ENCODE measurements at regions not wholly inside any gene's neighbourhood (a gene's known extent, or its start where the extent isn't known, plus 50 kb on each side); places are given as distances from the start of the nearest gene placed in this dataset.
"Not testable (repeated sequence)": the region's sequence is repeated elsewhere in the genome, so short reads cannot be mapped to it uniquely, and the experiment has no call there.

- DNase-seq = no peak
Observed at GRCh38 chr7:156545979-156546378, 94.6 kb upstream of the RNF32 start.

GRCh38 chr7:156544919-156545715 lies 95.5 kb upstream of the RNF32 start:
- no peak for DNase-seq

GRCh38 chr7:156543699-156544598 lies 96.6 kb upstream of the RNF32 start:
- no peak for DNase-seq

- DNase-seq = no peak
Observed at GRCh38 chr7:156540619-156541165, 99.9 kb upstream of the RNF32 start.

GRCh38 chr7:156539999-156540398 lies 100.6 kb upstream of the RNF32 start:
- DNase-seq = no peak

GRCh38 chr7:156537006-156537405 lies 103.6 kb upstream of the RNF32 start:
- DNase-seq = no peak

DNA sequence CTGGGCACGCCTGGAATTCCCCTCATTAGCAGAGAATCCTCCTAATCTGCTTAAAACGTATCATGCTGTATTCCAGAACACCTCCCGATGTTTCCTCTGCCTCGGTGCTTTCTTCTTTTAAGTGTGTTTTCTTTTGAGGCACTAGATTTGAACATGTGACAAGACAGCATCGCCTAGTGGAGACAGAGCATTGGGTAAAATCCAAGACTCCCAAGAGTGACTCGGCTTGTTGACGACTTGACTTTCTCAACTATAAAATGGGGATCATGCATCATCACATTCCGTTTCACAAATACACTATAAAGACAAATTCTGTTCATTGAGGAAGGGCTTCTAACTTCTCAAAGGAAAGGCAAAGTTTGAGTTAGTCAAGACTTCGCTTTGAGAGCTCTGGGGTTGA lies 105.6 kb upstream of the RNF32 start:
- DNase-seq = no peak

GRCh38 chr7:156533964-156534363 lies 106.6 kb upstream of the RNF32 start:
- DNase-seq = no peak

DNA sequence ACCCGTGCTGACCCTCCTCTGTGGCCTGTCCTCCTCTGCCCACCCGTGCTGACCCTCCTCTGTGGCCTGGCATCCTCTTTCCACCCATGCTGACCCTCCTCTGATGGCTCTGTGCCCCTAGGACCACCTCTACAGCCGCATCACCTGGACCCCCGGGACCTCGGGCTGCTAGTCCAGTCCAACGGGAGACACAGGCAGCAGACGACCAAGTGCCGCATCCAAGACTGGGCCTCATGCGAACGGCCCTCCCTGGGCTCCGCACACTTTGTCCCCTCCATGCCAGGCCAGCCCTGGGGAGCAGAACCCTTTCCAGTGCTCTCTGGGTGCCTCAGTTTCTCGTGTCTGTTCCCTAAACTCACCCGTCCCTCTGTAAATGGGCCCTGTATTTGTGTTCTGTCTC lies 107.2 kb upstream of the RNF32 start:
- no peak for DNase-seq

DNA sequence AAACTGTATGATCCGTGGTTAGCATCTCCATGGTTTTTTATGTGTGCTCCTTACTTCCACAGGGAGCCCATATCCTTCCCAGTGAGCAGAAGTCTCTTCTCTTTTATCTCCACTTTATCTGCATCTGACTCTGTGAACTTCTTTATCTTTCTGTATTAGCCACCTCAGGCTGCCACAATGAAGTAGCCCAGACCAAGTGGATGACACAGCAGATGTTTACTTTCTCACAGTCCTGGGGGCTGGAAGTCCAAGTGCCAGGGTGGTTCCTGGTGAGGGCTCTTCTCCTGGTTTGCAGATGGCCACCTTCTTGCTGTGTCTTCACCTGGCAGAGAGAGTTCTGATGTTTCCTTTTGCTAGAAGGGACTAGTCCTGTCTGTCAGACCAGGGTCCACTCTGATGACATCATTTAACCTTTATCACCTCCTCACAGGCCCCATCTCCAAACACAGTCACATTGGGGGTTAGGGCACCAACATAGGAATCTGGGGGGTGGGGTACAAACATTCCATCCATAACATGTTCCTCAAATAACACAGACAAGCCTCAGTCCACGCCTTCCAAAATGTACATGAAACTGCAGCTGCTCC lies 108.5 kb upstream of the RNF32 start:
- DNase-seq = no peak

DNA sequence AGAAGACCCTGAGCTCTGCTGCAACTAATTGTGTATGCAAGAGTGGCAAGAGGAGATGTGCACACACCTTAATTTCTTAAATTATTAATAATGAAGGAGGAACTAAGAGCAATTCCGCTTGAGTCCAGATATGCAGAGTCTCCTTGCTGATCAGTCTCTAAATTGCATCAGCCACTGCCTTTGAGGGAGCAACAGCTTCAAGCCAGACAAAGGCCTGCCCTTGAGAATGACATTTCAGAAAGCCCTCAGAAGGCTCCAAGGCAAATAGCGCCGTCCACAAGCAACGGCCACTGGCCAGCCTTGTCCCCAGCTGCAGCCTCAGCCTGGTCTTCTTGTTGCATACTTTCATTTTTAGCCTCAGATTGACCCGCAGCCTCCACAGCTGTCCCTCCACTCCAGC lies 110.6 kb upstream of the RNF32 start:
- DNase-seq = no peak

DNA sequence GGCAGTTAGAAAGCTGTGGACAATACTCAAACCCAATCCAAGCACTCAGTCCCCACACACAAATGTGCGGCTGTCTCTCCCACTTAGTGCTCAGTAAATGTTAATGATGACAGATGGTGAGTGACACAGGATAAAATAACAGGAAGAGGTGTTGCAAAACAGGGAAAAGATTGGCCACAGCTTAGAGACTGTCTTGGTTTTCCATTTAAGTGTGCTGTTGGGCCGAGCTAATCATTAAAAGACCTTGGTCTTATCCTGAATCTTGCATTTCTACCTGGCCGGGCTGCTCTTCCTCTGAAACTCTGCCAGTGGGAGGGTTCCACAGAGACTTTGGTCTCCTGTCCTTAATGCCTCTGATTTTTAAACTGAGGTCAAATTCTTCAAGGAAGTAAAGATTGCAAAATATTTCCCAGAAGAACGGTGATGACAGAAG lies 113.1 kb upstream of the RNF32 start:
- no peak for DNase-seq

- DNase-seq = no peak
Observed at GRCh38 chr7:156524818-156525597, 115.6 kb upstream of the RNF32 start.

GRCh38 chr7:156523447-156524048 lies 117.0 kb upstream of the RNF32 start:
- DNase-seq = no peak

GRCh38 chr7:156522801-156523200 lies 117.8 kb upstream of the RNF32 start:
- DNase-seq = no peak

DNA sequence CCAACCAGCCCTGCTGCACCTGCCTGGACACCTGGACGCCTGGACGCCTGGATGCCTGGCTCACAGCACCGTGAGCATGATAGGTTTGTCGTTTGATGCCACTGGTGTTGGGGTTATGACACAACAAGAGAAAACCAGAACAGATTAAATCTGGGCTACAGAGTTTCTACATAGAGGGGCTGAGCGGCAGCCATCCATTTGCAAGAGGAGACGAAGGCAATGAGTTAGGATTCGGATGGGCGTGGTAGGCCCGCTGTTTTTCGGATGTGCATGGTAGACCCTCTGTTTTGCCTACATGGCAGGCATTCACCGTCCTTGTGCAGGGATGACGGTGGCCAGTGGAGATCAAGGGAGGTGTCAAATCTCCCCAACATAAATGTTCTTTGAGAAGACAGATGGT lies 121.5 kb upstream of the RNF32 start:
- DNase-seq = no peak

- DNase-seq = no peak
Observed at GRCh38 chr7:156518466-156518865, 122.1 kb upstream of the RNF32 start.

DNA sequence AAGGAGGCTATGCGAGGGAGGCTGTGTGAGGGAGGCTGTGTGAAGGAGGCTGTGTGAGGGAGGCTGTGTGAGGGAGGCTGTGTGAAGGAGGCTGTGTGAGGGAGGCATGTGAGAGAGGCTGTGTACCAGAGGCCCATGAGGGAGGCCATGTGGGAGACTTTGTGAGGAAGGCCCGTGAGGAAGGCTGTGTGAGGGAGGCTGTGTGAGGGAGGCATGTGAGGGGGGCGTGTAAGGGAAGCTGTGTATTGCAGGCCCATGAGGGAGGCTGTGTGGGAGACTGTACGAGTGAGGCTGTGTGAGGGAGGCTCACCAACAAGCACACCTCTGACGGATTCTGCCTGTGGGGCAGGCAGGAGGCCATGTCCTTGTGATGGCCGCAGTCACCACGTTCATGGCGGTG lies 122.7 kb upstream of the RNF32 start:
- not testable (repeated sequence) for DNase-seq

- no peak for DNase-seq
Observed at GRCh38 chr7:156516791-156517378, 123.7 kb upstream of the RNF32 start.

DNA sequence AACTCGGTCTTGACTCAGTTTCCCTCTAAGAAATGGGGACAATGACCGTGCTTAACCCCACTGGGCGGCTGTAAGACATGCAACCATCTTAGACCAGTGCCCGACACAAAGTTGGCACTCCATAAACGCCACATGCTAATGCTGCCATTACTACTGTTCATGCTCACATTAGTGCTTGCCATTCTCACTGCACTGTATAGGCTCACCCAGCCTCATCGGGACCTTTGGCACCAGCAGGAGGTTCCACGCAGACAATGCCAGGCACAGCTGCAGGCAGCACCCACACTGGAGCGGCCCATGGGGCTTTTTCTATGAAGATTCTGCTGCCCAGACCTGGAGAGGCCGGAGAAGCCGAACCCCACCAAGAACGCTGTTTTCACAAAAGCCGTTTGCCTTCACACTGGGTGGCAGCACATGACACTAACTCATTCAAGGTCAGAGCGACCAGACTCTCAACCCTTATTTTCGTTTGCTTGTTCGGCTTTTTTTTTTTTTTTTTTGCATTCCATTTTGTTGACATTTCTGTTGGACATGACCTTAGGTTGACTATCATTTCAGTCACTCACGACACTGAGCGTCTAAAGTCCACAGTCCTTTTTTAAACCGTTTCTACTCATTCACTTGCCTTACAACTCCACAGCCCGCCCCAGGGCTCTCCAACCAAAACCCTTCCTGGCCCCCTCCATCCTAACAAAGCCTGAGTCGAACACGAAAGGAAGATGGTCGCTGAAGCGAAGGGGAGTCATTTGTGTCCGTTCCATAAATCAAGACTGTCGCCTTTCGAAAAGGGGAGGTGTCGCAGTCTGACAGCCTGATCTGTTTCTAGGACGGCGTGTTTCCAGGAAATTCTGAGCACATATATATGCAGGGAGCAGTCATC lies 124.4 kb upstream of the RNF32 start:
- no peak for DNase-seq

DNA sequence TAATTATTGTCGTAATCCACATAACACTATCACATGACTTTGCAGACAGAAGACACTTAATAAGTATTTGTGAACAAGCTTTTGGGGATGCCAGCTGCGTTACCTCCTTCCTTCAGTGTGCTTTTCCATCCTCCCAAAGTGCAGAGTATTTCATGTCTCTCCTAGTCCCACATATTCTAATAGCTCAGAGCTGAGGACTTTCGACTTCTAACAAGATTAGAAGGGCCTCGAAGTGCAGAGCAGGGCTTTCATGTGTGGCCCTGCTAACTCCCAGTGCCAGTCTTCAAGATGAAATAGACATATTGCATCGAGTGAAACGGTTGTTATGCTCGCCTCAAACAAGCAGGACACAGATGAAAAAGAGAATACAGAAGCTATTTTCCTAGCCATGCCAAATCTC lies 125.7 kb upstream of the RNF32 start:
- no peak for DNase-seq

Measured in activated naive CD4-positive, alpha-beta T cell (primary cell).